Activated T-cell treated with anti-CD3 and anti-CD28 coated beads, Interleukin-2, amount 50 U/mL, for 4 hours (primary cell): ENCODE measurements at regions not wholly inside any gene's neighbourhood (a gene's known extent, or its start where the extent isn't known, plus 50 kb on each side); places are given as distances from the start of the nearest gene placed in this dataset.

Source experiments
- ATAC-seq, 2 donors: fragments of 200-7000 bp; cut with Tn5 transposase; one replicate each; pipeline ENCODE4 v1.10.0; 2021
- DNase-seq: peaks from one replicate; pipeline ENCODE4 v3.0.0-alpha.2; 2020
- H3K27me3 Mint-ChIP-seq: one replicate; pipeline ENCODE4 v1.8.0; 2021; ENCODE audit warnings: low read depth, mixed read lengths
- H3K36me3 Mint-ChIP-seq: one replicate; pipeline ENCODE4 v1.8.0; 2022; ENCODE audit warnings: mixed read lengths; ENCODE audit not compliant: insufficient read depth
- H3K4me1 Mint-ChIP-seq: one replicate; pipeline ENCODE4 v1.8.0; 2021; ENCODE audit warnings: low read depth, mixed read lengths
- H3K4me3 Mint-ChIP-seq: one replicate; pipeline ENCODE4 v1.8.0; 2021; ENCODE audit warnings: mild to moderate bottlenecking, moderate library complexity, mixed read lengths
- H3K9me3 Mint-ChIP-seq: one replicate; pipeline ENCODE4 v1.8.0; 2021; ENCODE audit warnings: mixed read lengths

- ATAC-seq, result no peak
- DNase-seq, result no peak
- H3K4me1 Mint-ChIP-seq, result no peaks in the 10 kb centered on the region
- no peak overlapping the region for H3K4me3 Mint-ChIP-seq
- H3K9me3 Mint-ChIP-seq, result no peaks in the 10 kb centered on the region
- H3K36me3 Mint-ChIP-seq, result no peaks in the 10 kb centered on the region
- H3K27me3 Mint-ChIP-seq, result peaks cover 2% of the 10 kb centered on the region
Measured at GRCh38 chr2:158918452-158918851, 50.0 kb upstream of the TANC1 start.
